ENCODE measurements at regions not wholly inside any gene's neighbourhood (a gene's known extent, or its start where the extent isn't known, plus 50 kb on each side); places are given as distances from the start of the nearest gene placed in this dataset.
"Not testable (repeated sequence)": the region's sequence is repeated elsewhere in the genome, so short reads cannot be mapped to it uniquely, and the experiment has no call there.

DNA sequence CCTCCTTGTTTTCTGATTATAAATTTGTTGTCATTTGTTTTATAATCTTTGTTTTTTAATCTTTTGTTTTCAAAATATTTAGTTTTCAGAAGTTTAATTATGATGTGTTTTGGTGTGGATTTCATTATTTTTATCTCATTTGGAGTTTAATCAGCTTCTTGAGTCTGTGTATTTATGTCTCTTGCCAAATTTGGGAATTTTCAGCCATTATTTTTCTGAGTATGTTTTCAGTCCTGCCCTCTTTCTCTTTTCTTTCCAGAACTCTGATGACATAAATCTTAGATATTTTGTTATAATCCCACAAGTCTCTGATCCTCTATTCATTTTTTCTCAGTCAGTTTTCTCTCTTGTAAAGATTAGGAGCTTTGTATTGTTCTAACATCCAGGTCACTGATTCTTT lies 89.8 kb downstream of the RHOU start:
- no peak for DNase-seq

DNA sequence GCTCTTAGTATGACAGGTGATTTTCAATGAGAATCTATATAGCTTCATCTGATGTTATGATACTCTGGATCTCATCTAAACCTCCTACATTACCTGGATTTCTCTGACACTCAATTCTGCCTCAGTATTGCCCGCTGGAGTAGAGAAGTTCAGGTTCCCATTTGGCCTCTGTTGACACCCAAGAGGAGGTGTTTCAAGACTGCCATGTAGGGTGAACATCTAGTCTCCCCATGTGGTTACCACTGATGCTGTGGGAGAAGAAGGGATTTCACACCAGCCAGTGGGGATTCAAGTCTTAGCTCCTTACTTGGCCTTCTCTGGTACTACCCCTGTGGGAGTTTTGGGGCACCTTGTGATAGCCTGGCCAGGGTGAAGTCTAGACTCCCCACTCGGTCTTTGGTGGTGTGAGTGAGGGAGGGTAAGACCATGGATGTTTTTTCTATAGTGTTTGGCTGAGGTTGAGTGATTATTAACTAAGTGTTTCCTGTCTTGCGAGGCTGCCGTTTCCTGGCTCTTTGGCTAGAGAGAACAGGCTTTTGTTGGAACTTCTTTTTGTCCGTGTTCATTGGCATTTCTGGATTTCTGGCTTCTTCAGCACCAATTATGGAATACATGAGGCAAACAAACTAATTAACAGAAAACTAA lies 90.7 kb downstream of the RHOU start:
- DNase-seq, result no peak

DNA sequence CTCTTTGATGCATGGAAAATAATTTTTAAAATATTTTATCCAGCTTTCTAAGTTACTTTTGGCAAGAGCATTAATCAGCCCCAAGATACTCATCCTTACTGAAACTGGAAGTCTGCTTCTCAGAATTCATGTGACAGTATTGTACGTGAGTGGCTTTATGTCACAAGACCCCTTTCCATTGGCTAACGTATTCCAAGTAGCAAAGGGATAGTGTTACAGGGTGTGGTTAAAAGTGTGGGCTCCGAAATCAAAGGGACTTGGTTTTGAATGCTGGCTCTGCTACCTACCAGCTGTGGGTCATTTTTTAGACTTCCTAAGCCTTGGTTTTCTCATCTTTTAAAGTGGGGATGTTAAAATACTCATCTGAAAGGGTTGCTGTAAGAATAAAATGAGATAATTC lies 91.7 kb downstream of the RHOU start:
- DNase-seq, result no peak

DNA sequence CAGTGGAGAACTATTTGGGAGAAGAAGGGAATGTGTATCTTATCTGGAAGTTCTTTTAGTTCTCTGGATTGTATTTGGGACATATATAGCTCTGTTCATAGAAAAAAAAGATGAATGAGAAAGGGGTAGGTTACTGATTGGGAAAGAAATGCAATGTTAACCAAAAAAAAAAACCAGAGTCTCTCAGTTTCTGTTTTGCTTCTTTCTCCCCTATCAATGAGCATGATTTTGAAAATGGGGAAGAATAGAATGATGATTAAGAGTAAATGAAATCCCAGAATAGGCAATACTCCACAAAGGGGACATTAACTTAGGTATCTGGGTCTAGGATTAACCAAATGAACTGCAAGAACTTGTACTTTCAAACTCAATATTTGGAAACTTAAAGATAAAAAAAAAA lies 92.9 kb downstream of the RHOU start:
- DNase-seq, result no peak

DNA sequence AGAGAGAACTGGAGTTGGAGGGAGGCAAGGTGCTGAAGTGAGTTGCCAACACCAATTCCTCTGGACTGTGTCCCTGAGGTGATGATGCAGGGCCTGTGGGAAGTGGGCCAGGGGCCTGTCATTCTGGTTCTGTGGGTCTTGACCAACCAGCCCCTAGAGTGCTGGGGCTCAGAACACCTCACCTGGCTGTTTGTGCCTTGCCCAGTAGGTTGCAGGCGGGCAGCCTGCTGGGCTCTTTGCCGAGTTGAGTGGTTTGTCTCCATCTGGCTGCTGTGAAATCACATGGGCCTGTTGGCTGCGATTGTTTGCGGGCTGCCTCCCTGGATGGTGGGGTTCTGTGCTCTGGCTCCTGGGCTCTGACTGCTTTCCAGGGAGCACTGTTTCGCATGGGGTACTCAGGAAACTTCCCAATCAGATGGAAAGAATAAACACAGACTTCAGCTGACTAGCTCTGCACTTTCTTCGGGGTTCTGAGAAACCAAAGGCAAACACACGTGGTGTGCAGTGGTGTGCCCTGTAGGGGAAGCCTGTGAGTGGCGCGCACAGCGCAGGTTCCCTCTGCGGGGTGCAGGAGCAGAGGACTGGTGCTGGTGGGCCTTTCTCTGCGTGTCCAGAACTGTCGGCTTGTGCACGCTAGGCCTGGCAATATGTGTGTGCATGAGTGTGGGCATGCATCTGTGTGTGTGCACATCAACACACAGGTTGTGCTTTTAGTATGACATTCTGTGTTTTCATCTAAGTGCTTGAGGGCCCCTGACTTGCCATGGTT lies 95.1 kb downstream of the RHOU start:
- DNase-seq, result no peak

DNA sequence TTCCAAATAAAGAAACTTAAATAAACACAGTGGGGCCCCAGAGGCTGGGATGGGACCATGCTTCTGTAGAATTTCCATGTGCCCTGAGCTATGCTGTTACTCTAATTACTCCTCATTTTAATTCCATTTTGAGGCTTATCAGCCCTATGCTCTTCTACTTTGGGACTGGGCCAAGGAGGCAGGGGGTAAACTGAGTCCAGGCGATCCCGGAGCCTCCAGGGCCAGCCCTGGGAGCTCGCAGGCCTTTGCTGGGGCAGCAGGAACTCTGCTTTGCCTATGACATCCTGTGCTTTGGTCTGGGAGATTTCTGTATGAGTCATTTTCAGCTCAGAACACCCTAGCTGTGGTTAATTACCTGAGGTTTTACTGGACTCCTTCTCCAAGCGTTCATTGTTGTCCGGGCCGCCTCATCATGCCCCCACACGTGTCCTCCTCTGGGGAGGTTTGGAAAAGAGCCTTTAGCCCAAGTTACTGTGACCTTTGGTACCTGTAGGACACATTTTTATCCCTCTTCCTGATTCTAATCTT lies 95.7 kb downstream of the RHOU start:
- DNase-seq, result no peak

DNA sequence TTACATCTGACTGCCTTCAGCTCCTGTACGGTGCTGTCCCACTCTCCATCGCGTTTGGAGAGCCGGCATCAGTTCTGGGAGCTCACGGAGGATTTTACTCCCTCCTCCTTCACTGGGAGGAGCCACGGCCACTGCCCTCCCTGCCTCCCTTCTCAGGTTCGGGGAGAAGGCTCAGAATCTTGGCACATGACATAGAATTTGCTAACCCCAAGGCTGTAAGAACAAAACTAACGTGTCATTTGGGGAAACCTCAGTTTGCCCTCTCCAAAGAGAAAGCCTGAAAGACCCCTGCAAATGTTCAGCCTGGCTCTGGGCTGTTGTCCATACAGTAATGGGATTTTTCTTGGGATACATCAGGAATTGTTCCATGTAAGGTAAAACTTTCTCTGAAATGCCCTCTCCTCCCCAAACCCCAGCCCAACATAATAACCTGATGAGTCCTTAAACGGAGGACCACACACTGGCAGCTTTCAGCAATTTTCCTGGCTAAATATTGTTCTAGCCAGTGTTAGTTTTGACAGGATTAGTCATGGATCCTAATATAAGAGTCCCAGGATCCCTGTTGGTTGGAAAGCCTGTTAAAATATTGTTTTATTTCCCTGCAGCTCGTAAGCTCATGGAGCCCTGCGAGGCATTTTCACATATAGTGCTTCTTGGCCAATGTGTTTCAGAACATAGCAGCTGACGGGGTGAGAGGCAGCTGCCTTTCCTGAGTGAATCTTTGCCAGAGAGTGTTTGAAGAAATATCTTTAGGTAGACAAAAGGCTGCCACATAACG lies 98.8 kb downstream of the RHOU start:
- no peak for DNase-seq

DNA sequence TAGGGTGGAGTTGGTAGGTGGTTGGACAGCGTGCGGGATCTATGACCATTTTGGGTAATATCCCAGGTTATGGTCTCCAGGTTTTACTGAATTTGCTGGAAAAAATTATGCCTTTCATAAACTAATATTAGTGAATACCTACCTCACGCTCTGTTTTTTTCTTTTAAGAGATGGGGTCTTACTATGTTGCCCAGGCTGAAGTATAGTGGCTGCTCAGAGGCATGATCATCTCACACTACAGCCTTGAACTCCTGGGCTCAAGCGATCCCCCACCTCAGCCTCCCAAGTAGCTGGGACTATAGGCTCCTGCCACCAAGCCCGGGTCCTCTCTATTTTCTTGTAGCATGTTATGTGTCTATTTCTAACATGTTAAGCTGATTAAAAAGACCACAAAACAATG lies 100.2 kb downstream of the RHOU start:
- DNase-seq, result no peak

DNA sequence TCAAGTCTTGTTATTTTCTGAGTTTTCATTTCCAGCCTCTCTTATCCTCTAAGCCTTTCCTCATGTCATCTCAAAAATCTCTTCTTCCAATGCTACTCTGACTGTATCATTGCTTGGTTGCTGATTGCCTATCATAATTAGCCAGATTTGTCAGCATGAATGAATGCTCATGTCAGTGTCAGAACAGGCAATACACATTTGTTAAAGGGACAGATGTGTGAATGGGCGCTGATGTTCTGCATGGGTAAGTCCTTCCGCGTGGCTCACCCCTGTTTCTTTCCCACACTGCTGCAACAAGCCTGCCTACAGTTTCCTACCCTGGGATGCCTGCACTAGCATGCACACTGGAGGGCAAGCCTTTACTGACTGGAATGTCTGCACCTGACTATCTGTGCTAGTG lies 100.6 kb downstream of the RHOU start:
- DNase-seq, result no peak

DNA sequence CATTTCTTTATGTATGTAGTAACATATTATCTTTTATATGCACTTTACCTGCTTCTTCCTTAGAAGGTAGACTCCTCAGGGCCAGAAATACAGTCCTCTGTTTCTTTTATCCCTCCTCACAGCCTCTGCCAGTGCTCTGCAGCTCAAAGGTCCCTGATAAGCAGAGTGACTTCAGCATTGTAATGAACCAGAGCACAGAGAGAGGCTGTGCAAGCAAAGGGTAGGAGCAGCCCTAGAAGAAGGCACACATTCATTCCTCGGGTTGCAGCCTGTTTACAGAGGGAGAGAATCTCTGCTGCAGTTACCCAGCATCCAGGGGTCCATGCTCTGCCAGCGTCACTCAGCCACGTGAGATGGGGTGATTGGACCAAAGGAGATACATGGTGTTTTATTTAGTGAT lies 101.1 kb downstream of the RHOU start:
- no peak for DNase-seq

DNA sequence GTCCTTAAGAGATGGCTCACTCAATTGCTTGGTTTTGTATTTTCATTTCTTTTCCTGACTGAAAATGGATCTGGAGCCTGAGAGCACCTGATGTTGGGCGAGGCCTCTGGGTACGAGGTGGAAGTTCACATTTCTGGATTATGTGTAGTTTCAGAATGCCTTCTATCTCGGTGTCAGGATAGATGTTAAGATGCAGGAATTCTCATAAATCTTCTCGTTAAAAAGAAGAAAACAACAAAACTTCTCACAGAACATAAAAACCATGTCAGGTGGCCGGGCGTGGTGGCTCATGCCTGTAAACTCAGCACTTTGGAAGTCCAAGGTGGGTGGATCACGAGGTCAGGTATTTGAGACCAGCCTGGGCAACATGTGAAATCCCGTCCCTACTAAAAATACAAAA lies 101.8 kb downstream of the RHOU start:
- no peak for DNase-seq

DNA sequence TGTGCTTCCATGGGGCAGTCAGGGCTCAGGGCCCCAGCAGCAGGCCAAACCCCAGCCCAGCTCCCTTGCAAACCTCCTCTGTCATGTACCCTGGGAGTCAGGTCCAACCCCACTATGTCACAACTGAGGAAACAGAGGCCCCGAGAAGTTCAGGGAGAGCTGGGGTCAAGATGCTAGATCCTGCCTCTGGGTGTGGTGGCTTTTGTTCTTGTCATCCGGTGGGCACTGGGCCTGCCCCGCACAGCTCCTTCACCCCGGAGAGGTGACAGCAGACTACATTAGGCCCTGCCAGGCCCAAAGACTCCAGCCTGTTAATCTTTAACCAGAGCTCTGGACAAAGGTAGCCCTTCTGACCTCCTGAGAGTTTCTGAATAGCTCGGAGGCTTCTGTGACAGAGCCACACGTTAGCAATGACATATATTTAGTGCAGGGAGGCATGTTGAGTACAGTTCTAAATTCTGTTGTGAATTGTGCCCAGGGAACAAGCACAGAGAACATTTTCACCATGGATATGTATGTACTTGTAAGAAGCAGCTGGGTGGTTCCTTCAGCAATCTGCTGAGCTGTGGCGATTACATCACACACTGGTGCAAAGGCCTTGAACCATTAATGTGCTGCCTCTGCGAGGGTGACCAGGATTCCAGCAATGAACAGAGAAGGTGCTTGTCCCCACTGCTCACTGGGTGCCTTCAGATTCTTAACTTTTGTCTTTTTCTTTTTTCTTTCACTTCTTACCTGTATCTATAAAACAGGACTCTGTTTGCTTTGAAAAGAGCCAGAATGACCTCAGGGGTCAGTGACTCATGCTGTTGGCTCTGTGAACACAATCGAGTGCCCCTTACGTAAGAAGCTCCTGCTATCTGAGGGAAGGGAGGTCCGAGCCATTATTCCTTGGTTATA lies 102.8 kb downstream of the RHOU start:
- DNase-seq, result no peak

DNA sequence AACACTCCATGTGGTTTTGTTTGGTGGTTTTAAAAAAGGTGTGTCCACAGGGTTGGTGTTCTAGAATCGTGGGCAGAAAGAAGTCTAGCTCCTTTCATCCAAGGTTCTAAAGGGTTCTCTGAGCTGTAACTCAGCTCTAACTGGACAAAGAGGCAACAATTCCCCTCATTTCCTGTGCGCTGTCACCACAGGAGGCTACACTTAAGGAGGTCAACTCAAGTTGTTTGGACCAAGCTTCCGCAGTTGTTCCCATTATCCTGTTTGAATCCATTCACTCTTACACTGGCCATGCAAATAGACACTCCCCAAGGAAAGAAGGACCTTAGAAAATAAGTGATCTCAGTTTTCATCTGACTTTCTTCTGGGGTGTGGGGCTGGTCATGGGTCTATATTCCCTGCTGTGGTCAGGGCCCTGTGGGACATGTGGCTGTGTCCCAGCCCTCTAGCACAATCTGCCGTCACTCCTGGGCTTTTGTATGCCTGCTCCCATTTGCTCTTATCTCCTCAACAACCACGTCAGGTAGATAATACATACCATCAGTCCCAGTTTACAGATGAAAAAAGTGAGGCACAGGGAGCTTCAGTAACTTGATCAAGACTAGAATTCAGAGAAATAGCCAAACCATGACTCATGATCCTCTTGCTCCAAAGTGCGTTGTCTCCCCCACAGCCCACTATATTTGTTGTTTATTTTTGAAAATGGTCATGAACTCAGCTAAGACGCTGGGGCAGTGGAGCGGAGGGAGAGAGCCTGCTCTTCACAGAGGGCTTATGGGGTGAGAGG lies 103.6 kb downstream of the RHOU start:
- DNase-seq, result no peak

DNA sequence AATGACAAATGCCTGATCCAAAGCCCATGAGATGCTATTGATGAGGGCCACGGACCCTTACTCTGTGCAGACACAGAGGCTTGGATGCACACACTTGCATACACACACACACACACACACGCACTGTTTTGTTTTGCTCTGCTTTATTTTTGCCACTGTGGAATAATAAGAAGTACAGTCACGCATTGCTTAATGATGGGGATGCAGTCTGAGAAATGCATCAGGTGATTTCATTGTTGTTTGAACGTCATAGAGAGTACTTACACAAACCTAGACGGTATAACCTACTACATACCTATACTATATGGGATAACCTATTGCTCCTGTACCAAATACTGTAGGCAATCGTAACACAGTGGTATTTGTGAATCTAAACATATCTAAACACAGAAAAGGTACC lies 104.4 kb downstream of the RHOU start:
- DNase-seq, result no peak

DNA sequence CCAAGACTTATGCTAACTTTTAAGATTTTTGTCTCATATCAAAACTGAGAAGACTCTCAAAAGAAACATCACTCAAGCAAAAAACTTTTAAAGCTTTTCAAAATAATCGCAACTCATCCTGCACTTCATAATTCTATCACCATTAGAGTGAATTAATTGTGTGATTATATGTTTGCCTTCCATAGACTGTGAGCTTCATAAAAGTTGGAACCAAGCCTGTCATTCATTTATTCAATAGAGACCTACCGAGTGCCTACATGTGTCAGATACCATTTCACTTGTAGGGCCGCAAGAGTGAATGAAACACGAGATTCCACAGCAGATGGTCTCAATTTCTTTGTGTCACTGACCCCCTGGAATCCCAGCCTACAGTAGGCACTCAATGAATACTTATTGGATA lies 106.4 kb downstream of the RHOU start:
- no peak for DNase-seq

DNA sequence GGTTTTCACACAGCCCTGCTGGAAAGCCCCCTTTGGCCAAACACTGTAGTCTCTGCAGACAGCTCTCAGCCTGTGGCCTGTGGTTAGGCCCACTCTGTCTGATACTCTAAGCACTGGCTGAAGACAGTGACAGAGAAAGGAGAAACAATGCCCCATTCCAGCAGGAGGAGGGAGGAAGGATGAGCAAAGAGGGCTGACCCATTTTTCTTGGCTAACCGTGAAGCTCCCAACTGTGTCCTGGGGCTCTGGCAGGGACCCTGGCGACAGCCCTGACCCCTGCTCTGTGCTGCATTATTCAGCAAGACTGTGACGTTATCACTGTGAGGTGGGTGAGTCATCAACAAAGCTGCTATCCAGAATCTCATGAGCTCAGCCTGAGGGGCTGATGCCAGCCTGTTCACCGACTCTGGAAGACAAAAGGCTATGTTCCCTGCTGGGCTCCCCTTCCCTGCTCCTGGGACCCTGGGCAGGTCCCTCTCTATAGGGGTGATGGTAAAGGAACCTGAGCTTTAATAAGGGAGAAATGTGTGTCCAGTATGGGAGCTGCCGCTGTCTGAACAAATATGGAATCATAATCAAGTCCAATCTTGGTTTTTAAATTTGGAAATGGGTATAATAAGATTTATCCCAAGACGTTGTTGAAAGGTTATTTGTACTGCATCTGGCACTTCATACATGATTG lies 107.0 kb downstream of the RHOU start:
- DNase-seq, result no peak

DNA sequence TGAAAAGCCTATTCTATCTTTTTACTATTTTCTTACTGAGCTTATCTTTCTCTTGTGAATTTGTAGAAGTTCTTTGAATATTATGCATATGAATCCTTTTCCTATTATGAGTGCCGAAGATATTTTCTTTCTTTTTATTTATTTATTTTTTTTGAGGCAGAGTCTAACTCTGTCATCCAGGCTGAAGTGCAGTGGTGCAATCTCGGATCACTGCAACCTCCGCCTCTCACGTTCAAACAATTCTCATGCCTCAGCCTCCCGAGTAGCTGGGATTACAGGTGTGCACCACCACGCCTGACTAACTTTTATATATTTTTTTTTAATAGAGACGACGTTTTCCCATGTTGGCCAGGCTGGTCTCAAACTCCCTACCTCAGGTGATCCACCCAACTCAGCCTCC lies 109.8 kb downstream of the RHOU start:
- no peak for DNase-seq

DNA sequence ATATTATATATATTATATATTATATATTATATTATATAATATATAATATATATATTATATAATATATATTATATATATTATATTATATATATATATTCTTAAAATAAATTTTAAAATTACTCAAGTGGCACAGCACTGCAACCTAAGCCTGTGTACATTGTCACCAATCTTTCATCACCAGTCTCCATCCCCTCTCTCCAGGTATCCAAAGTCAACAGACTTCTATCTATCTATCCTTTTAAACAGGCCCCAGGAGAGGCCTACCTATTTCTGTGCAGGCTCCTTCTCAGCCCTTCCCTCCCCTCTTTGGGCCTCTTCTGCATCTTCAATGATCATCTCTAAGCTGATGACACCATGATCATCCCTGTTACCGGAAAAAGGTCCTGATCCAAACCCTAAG lies 111.7 kb downstream of the RHOU start:
- DNase-seq, result no peak

DNA sequence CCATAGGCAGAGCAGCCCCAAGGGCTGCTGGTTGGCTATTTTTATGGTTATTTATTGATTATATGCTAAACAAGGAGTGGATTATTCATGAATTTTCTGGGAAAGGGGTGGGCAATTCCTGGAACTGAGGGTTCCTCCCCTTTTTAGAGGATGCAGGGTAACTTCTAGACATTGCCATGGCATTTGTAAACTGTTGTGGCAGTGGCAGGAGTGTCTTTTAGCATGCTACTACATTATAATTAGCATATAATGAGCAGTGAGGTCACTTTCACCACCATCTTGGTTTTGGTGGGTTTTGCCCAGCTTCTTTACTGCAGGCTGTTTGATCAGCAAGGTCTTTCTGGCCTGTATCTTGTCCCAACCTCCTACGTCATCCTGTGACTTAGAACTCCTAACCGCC lies 112.2 kb downstream of the RHOU start:
- not testable (repeated sequence) for DNase-seq

DNA sequence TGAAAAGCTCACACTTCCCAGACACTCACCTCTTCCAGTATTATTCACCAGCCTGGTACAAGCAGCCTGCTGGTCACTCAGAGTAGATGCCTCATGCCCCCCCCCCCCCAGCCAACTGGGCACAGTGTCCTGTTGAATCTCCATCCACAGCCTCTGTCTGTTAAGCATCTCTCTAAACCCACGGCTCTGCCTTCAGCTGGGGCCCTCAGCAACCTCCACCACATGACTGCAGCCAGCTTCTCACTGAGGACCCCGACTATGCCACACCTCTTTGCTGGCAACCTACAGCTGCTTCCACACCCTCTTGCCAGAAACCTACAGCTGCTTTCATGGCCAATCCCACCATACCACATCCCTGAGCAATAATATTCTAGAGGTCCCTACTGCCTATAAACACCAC lies 113.1 kb downstream of the RHOU start:
- no peak for DNase-seq

DNA sequence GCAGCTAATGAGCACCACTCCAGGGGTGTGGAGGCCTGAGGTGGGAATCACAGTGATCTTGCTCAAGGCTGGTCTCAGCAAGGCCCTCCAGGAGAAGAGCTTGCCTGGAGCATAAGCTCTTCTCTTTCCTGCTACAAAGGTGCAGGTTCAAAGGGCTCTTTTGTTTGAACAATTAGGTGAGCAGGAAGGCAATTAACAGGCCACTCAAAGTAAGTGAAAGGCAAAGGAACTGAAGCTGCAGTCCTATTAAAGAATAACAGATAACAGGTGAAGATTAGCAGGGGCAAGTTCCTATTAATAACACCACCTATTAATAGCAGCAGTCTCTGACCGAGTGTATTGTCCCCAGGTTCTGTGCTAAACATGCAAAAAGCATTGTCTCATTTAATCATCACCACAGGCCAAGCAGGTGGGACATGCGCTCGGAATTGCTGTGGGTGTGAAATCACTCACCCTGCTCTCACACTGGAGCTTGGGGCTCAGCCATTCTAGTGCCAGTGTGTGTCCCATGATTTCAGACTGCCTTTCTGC lies 113.8 kb downstream of the RHOU start:
- no peak for DNase-seq
